ENCODE measurements at regions not wholly inside any gene's neighbourhood (a gene's known extent, or its start where the extent isn't known, plus 50 kb on each side); places are given as distances from the start of the nearest gene placed in this dataset.

- TF ChIP-seq ZBTB8A (IDR thresholded peaks at IDR 0.05; ENCODE audit: partially characterized antibody) (no peak), ZFP36 (IDR thresholded peaks at IDR 0.05; ENCODE audit: low read depth, low read length, partially characterized antibody) (no peak), CTCF (IDR thresholded peaks at IDR 0.05 in 2 of 3, conservative IDR thresholded peaks at IDR 0.05 in 1 of 3; ENCODE audit: insufficient read depth in 2 of 3, low read depth in 1 of 3, low read length in 3 of 3) (no peak), ZC3H11A (IDR thresholded peaks at IDR 0.05; ENCODE audit: low read depth, low read length) (no peak), USF2 (CRISPR knock-in tag; IDR thresholded peaks at IDR 0.05) (no peak), PHF21A (IDR thresholded peaks at IDR 0.05; ENCODE audit: borderline replicate concordance, low read depth) (no peak), MYC (IDR thresholded peaks at IDR 0.05; ENCODE audit: low read depth, low read length) (no peak), MYC (CRISPR knock-in tag; IDR thresholded peaks at IDR 0.05; ENCODE audit: borderline replicate concordance, low read depth) (no peak), LARP7 (IDR thresholded peaks at IDR 0.05) (no peak), SPI1 (IDR thresholded peaks at IDR 0.05; ENCODE audit: borderline replicate concordance, low read depth, low read length) (no peak), CREB3 (tag; conservative IDR thresholded peaks at IDR 0.05; ENCODE audit: low read depth) (no peak), EP300 (IDR thresholded peaks at IDR 0.05; ENCODE audit: low read length) (no peak)
Observed at GRCh38 chr11:70577948-70578347, 179.6 kb downstream of the CTTN start.

All from K562 (cell line).